OCI-M1 (cell line): ENCODE measurements at regions not wholly inside any gene's neighbourhood (a gene's known extent, or its start where the extent isn't known, plus 50 kb on each side); places are given as distances from the start of the nearest gene placed in this dataset.
"Not testable (repeated sequence)": the region's sequence is repeated elsewhere in the genome, so short reads cannot be mapped to it uniquely, and the experiment has no call there.

Experiments used
- DNase-seq: peaks from one replicate; lab custom pipeline; 2025; lab: John Stamatoyannopoulos, UW

DNA sequence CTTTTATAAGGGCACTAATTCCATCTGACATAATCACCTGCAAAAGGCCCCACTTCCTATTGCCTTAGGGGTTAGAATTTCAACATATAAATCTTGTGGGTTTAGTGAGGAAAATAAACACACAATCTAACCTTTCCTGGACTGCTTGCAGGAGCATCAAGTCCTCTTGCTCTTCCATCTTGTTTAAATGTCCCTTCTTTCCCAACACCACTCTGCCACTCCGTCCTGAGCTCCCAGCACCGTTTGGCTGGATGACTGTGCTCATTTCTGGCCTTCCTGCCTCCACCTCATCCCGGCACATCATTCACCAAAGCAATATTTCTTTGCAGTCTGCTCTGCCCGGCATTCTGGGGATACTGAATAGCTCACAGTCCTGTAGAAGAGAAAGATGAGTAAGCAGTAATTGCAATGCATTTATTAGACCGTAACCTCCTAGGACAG lies 247.8 kb downstream of the BCL2 start:
- no peak for DNase-seq

- DNase-seq: no peak
Measured at GRCh38 chr18:63070767-63071502, 248.6 kb downstream of the BCL2 start.

GRCh38 chr18:63069496-63069895 lies 250.1 kb downstream of the BCL2 start:
- no peak for DNase-seq

DNA sequence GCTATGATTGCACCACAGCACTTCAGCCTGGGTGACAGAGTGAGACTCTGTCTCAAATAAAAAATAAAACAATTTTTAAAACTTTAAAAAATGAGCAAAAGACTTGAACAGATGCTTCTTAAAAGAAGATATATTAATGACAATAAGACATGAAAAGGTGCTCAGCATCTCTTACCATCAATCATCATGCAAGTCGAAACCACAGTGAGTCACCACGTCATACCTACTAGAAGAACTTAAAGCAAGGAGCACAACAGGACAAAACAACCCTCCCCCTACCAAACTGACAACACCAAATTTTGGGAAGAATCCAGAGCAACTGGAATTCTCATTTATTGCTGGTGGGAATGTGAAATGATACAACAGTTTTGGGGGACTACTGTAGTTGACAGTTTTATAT lies 251.6 kb downstream of the BCL2 start:
- DNase-seq: no peak

- DNase-seq: peak; percentile 41
Measured at GRCh38 chr18:63065172-63065571, 254.4 kb downstream of the BCL2 start.

GRCh38 chr18:63063171-63063570 lies 256.4 kb downstream of the BCL2 start:
- DNase-seq: no peak

- DNase-seq: no peak
Measured at GRCh38 chr18:63062246-63062645, 257.3 kb downstream of the BCL2 start.

GRCh38 chr18:63061303-63061702 lies 258.3 kb downstream of the BCL2 start:
- no peak for DNase-seq

- no peak for DNase-seq
Measured at GRCh38 chr18:63058521-63058920, 261.0 kb downstream of the BCL2 start.

GRCh38 chr18:63057707-63058106 lies 261.9 kb downstream of the BCL2 start:
- DNase-seq: no peak

DNA sequence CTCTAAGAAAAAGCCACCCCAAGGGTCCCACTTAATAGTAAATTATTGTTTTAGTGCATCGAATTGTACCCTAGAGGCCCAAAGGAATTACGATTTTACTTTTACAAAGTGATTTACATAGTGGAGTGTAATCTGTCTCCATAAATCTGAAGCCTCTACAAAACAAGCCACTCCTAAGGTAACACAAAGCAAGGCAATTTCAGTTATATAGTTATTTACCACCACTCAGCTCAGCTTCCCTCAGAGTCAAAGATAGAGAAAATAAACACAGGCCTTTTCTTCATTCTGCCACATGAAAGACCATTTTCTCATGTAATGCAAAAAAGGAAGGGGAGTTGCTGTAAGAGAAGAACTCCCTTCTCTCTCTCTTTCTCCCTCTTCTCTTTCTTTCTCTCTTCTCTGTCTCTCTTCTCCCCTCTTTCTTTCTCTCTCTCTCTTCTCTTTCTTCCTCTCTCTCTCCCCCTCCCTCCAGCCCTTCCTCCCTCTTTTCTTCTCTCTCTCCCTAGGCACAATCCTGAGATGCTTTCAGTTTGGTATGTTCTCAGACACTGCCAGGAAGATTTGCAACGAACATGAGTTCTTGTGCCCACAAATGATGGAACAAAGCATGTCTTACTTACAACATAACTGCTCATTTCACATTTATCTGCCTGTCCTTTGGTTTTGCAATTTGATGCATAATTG lies 264.5 kb downstream of the BCL2 start:
- DNase-seq: no peak

GRCh38 chr18:63051928-63052327 lies 267.6 kb downstream of the BCL2 start:
- DNase-seq: no peak

DNA sequence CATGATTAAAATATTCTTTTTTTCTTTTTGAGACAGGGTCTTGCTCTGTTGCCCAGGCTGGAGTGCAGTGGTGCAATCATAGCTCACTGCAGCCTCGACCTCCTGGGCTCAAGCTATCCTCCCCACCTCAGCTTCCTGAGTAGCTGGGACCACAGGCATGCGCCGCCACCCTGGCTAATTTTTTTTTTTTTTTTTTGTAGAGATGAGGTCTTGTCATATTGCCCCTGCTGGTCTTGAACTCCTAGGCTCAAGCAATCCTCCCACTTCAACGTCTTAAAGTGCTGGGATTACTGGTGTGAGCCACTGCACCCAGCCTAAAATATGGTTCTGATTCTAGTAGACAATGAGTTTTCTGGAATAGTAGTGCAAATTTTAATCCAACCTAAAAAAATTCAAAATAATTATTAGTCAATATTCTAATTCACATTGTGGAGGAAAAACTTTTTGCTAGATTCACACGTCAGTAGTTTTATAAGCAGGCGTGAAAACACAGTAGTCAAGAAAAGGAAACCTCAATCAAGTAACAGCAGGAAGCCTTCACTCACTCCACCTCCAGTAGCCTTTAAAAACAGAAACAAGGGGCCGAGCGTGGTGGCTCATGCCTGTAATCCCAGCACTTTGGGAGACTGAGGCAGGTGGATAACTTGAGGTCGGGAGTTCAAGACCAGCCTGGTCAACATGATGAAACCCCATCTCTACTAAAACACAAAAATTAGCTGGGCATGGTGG lies 268.7 kb downstream of the BCL2 start:
- not testable (repeated sequence) for DNase-seq

DNA sequence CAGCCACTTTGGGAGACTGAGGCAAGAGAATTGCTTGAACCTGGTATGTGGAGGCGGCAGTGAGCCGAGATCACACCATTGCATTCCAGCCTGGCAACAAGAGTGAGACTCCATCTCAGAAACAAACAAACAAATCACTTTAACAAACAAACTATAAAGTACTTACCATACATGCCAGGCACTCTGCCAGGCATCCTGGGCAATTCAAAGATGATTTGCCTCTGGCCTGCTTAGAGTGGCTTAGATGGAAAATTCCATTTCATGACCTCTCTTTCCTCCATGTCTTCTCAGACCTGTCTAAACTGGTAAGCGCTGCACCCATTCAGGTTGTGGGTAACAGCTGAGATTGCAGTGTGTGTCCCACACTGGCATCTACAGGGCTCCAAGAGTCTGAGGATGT lies 273.2 kb downstream of the BCL2 start:
- DNase-seq: no peak

DNA sequence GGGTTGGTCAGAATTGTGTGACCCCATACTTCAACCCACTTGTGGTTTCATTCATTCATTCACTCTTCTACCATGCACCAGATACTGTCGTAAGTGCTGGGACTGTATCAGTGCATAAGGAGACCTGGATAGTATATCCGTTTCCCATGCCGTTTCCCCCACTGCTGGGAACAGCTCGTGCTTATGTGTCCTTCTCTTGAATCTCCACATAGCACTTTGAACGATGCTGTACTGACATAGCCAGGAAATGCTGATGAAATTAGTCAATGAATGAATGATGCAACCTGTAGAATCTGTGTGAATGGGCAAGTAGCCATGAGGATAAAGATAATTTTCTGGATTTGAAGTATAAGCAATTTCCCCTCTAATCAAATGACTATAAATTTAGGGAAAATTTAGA lies 276.1 kb downstream of the BCL2 start:
- DNase-seq: no peak

DNA sequence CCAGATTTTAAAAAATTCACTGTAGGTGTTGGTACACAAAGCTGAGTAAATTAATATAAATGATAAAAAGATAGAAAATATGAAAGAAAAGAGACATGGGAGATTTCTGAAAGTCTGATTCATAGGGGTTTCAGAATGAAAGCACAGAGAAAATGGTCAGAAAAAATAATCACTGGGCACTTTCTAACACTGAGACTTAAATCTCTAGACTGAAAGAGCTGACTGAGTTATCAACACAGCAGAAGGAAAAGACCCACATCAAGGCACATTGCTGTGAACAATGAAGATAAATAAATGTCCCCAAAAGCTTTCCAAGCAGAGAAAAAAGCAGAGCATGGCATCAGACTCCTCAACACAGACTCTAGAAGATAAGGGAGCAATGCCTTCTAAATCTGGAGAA lies 277.2 kb downstream of the BCL2 start:
- no peak for DNase-seq

- DNase-seq: no peak
Measured at GRCh38 chr18:63040788-63041410, 278.7 kb downstream of the BCL2 start.

DNA sequence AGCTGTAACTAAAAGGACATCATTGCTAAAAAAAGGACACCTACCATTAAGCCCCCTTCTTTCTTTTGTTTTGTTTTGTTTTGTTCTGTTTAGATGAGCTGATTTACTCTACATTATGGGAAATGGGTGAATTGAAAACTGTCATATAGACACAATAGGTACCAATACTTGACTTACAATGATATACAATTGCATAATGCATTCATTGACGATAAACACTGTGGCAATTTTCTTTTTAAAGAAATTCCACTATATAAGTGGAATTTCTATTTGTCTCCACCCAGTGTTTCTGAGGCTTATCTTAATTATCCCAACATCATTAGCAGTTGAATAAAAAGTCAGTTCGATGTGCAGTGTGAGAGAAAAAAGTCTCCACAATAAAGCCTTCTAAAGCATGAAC lies 282.1 kb downstream of the BCL2 start:
- DNase-seq: no peak

- DNase-seq: no peak
Measured at GRCh38 chr18:63031375-63031774, 288.2 kb downstream of the BCL2 start.
